OCI-LY7 (cell line): ENCODE measurements at regions not wholly inside any gene's neighbourhood (a gene's known extent, or its start where the extent isn't known, plus 50 kb on each side); places are given as distances from the start of the nearest gene placed in this dataset.

Experiments used
- BruUV-seq: library from RNA; stranded (reverse); fragments of 400-500 nt; replicated peaks from 2 replicates; lab custom pipeline; 2021; lab: Mats Ljungman, UMichigan
- CTCF ChIA-PET: fragments of 300-600 bp; sonication (Branson Sonifier 250); formaldehyde crosslinking; loops from one replicate; lab custom pipeline; 2022; ENCODE audit warnings: antibody characterized with exemption; ENCODE audit not compliant: unreplicated experiment; lab: Charles Lee
- POLR2A ChIA-PET: fragments of 300-600 bp; sonication (Branson Sonifier 250); formaldehyde crosslinking; loops from one replicate; lab custom pipeline; 2022; ENCODE audit warnings: antibody characterized with exemption; lab: Charles Lee
- DNase-seq: peaks from one replicate; pipeline ENCODE4 v3.0.0-alpha.2; 2015; ENCODE audit warnings: low spot score
- H2AFZ ChIP-seq: fragments of 200-600 bp; sonication (generic), shearing (Covaris generic); 2 replicates; pipeline ENCODE4 v1.6.1; 2014; ENCODE audit warnings: mild to moderate bottlenecking, antibody characterized with exemption, low read length, moderate library complexity
- H3K27ac ChIP-seq: fragments of 200-600 bp; sonication (generic); 2 replicates; pipeline ENCODE4 v1.5.1; 2014; ENCODE audit warnings: mixed run types, low read depth, mild to moderate bottlenecking, moderate library complexity, low read length, inconsistent platforms; ENCODE audit not compliant: poor library complexity, severe bottlenecking
- H3K36me3 ChIP-seq: fragments of 200-600 bp; sonication (generic); 2 replicates; pipeline ENCODE4 v1.6.1; 2014; ENCODE audit warnings: mild to moderate bottlenecking, antibody characterized with exemption, low read length, moderate library complexity, mixed read lengths; ENCODE audit not compliant: insufficient read depth
- H3K4me1 ChIP-seq: fragments of 200-600 bp; sonication (generic); 2 replicates; pipeline ENCODE4 v1.5.1; 2014; ENCODE audit warnings: mild to moderate bottlenecking, low read length; ENCODE audit not compliant: insufficient read depth, poor library complexity, severe bottlenecking
- H3K4me2 ChIP-seq: fragments of 200-600 bp; sonication (generic); 2 replicates; pipeline ENCODE4 v1.6.1; 2014; ENCODE audit warnings: mild to moderate bottlenecking, low read length
- H3K4me3 ChIP-seq: fragments of 200-600 bp; sonication (generic); 2 replicates; pipeline ENCODE4 v1.5.1; 2014; ENCODE audit warnings: mild to moderate bottlenecking, low read depth, low read length; ENCODE audit not compliant: poor library complexity, severe bottlenecking
- H3K79me2 ChIP-seq: fragments of 200-600 bp; sonication (generic); 2 replicates; pipeline ENCODE4 v1.6.1; 2016; ENCODE audit warnings: low read depth, mild to moderate bottlenecking, low read length, moderate library complexity, mixed read lengths; ENCODE audit not compliant: insufficient read depth
- H3K9me2 ChIP-seq: fragments of 200-600 bp; sonication (generic); 2 replicates; pipeline ENCODE4 v1.6.1; 2016; ENCODE audit warnings: mild to moderate bottlenecking, low read length, mixed read lengths; ENCODE audit not compliant: insufficient read depth
- H3K9me3 ChIP-seq: fragments of 200-600 bp; sonication (generic); 2 replicates; pipeline ENCODE4 v1.6.1; 2014; ENCODE audit warnings: mild to moderate bottlenecking, mixed run types, low read length, mixed read lengths
- H4K20me1 ChIP-seq: fragments of 200-600 bp; sonication (generic); 2 replicates; pipeline ENCODE4 v1.6.1; 2014; ENCODE audit warnings: mild to moderate bottlenecking, antibody characterized with exemption, low read length, moderate library complexity, mixed read lengths; ENCODE audit not compliant: insufficient read depth
- CTCF ChIP-seq: fragments of 200-600 bp; sonication (generic); conservative IDR thresholded peaks from 2 replicates; pipeline ENCODE4 v1.5.1; 2014; ENCODE audit warnings: mild to moderate bottlenecking, antibody characterized with exemption, low read length, moderate library complexity, mixed read lengths
- EZH2phosphoT487 ChIP-seq: fragments of 200-600 bp; sonication (generic); IDR thresholded peaks from 2 replicates; pipeline ENCODE4 v1.6.1; 2018; ENCODE audit warnings: low read depth, borderline replicate concordance, mild to moderate bottlenecking, mixed run types, antibody characterized with exemption, low read length, moderate library complexity, mixed read lengths
- intact Hi-C: fragments of 100-400 bp; cut with micrococcal nuclease; formaldehyde crosslinking; loops from one replicate; pipeline ENCODE4 v1.10.0; 2022; ENCODE audit not compliant: unreplicated experiment

- BruUV-seq, result no TSS peak
These were observed 607.2 kb upstream of the MGMT start for GRCh38 chr10:128859738-128860386.

GRCh38 chr10:128860574-128860973 is 606.5 kb upstream of the MGMT start:
- no TSS peak for BruUV-seq

More at GRCh38 chr10:128859738-128860386, 607.2 kb upstream of the MGMT start:
- no peak overlapping the region for H2AFZ ChIP-seq
- ChIA-PET CTCF (no interaction called here), POLR2A (no interaction called here)
- no peak overlapping the region for H3K4me3 ChIP-seq
- H3K9me3 ChIP-seq, result no peaks in the 10 kb centered on the region
- H3K9me2 ChIP-seq, result no peaks in the 10 kb centered on the region
- no peaks in the 10 kb centered on the region for H3K4me1 ChIP-seq
- H3K27ac ChIP-seq, result no peak overlapping the region
- peak; percentile 44 for DNase-seq
- H4K20me1 ChIP-seq, result no peaks in the 10 kb centered on the region
- H3K79me2 ChIP-seq, result no peaks in the 10 kb centered on the region
- H3K4me2 ChIP-seq, result no peak overlapping the region
- TF ChIP-seq CTCF, result peak; percentile 87
- TF ChIP-seq EZH2phosphoT487, result no peak
- intact Hi-C loops, result no loop called here
- no peaks in the 10 kb centered on the region for H3K36me3 ChIP-seq

More at GRCh38 chr10:128860574-128860973, 606.5 kb upstream of the MGMT start:
- Histone ChIP-seq H3K9me2 (no peaks in the 10 kb centered on the region), H3K4me3 (no peak overlapping the region), H3K27ac (no peak overlapping the region), H2AFZ (no peak overlapping the region), H3K36me3 (no peaks in the 10 kb centered on the region), H3K4me2 (no peak overlapping the region), H4K20me1 (no peaks in the 10 kb centered on the region), H3K4me1 (no peaks in the 10 kb centered on the region), H3K79me2 (no peaks in the 10 kb centered on the region), H3K9me3 (no peaks in the 10 kb centered on the region)
- no peak for DNase-seq
- intact Hi-C loops, result no loop called here
- TF ChIP-seq EZH2phosphoT487 (no peak), CTCF (no peak)
- ChIA-PET POLR2A (no interaction called here), CTCF (no interaction called here)
